HG02870 (cell line): ENCODE measurements at regions not wholly inside any gene's neighbourhood (a gene's known extent, or its start where the extent isn't known, plus 50 kb on each side); places are given as distances from the start of the nearest gene placed in this dataset.

ENCODE experiments used
- ATAC-seq: cut with Tn5 transposase; IDR thresholded peaks from one replicate; pipeline ENCODE4 v1.9.1; 2021; ENCODE audit warnings: mild to moderate bottlenecking, moderate library complexity; ENCODE audit not compliant: unreplicated experiment

DNA sequence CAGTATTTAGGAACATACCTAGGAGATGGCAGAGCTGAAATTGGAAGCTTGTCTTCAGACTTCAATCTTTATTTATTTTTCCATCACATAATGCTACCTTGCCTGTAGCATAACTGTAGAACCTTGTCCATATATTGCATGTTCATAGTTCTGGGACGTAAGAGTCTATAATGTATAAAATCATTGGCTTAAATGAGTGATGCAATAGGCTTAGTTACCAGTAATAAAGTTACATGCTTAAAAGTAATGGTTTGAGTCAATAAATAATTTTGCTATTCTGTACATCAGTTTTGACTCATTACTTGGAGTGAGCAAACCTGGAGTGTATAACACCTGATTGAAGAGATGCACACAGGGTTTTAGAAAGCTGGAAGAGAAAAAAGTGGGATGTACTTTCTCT lies 229.3 kb downstream of the CDCA7 start:
- no peak for ATAC-seq

DNA sequence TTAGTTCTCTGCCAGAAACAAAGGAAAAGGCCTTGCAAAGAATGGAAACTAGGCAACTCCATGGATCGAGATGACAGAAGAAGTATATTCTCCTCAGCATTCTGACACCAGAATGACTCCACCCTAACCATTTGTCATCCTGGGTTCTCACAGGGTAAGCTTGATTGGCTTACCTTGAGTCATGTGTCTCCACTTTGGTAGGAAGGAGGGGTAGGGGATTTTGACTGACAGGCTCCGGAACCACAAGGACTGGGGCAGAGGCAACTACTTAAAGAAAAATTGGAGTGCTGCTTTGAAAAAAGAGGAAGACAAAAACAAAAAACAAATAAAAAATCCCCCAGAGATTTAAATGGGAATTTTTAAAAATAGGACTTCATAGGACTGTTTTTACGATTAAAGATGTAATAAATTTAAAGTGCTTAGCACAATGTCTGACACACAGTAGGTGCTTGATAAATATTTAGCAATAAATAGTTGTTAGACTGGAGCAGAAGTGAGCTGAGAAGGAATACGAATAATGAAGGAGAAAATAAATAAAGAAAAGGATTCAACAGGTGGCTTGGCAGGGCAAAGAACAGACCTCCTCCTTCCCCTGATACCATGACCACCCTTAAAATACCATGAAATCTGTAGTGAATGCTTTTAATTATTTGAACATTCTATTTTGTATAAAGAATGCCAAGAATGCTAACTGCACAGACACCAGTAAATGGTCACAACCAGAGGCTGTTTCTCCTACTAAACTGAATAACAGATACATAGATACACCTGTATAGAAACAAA lies 230.2 kb downstream of the CDCA7 start:
- ATAC-seq: no peak

DNA sequence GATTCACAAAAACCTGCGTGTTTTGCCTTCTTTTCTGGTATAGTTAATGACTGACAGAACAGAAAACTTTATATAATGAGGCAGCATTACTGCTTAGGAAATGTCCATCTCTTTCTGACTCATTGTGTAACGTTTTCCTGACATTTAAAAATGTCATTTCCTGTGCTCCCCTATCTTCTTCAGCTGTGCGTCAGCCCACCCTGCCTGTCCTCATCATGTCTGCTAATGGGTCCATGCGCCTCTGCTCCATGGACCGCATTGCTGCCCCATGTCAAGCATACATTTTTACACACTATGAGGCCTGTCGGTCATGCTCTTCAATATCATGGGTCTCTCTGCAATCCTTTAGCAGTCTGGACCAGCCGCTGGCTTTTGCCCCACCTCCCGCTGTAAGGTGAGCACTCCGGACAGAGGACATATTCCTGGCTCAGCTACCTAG lies 234.3 kb downstream of the CDCA7 start:
- ATAC-seq: no peak

DNA sequence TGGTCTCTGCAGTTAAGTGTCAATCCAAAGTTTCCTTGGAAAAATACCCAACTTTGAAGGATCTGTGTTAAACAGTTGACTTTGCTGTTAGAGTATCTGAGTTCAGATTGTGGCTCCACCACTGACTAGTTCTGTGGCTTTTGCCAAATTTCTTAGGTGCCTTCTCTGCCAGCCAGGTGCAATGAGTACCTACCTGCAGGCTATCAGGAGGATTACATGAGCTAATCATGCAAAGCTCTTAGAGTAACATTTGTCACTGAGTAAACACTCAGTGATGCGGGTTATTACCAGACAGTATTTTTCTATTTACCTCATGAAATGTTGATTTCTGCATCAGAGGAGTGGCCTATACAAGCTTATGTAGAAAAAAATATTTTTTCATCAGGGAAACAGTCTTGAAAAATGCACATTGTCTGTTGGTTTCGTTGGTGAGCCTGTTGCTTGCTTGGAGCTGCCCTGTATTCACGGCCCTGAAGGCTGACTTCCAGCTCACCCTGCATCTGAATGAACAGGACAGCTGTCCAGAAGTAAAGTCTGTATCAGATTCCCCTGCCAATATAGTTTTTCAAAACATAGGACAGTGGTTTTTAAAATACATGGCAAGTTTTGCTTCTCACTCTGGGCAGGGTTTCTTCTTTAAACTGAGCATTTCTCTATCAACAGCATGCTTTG lies 235.1 kb downstream of the CDCA7 start:
- no peak for ATAC-seq

DNA sequence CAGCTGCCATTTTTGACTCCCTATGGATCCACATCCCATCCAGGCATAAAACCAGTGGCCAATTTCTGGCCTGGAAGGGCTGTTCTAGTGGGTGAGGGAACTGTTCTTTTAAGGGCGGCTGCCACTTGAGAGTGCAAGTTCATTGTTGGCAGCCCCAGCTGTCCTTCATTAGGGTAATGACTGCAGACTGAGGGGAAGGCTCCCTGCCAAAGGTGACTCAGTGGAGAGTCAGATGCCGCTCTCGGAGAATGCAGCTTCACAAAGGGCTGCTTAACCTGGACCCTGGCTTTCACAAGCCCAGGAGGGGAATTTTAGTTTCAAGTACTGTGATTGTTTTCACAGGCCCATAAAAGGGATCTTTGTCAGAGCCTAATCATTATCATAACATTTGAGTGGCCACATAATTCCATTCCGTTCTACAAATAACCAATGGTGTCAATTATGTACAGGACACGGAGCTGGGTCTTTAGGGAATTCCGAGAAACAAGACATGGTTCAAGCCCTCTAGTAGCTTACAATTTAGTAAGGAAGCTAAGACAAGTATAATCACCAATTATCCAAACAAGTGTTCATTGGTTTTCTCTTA lies 235.7 kb downstream of the CDCA7 start:
- ATAC-seq: no peak

DNA sequence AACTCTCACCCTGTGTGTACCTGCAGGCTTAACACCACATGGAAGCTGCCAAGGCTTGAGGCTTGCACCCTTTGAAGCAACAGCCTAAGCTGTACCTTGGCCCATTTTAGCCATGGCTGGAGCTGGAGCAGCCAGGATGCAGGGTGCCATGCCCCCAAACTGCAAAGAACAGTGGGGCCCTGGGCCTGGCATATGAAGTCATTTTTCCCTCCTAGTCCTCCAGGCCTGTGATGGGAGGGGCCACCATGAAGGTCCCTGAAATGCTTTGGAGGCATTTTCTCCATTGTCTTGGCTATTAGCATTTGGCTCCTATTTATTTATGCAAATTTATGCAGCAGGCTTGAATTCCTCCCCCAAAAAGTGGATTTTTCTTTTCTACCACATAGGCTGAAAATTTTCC lies 238.4 kb downstream of the CDCA7 start:
- ATAC-seq: no peak

DNA sequence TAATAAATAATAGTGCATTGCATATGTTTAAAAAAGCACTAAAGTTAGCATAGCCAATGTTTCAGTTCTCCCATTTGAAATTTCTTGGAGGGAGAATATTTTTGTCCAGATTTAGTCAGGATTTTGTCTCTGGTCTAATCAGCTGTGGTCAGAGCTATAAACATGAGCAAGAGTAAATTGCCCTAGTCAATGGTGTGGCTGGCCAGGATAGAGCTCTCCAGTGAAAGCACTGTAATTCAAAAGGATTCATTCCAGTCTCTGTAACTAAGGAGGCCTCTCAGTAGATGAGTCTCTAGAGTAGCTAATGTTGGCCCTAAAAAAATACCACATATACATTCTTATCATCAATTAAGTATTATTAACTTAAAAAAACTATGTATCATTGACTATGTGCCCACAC lies 241.6 kb downstream of the CDCA7 start:
- ATAC-seq: no peak

DNA sequence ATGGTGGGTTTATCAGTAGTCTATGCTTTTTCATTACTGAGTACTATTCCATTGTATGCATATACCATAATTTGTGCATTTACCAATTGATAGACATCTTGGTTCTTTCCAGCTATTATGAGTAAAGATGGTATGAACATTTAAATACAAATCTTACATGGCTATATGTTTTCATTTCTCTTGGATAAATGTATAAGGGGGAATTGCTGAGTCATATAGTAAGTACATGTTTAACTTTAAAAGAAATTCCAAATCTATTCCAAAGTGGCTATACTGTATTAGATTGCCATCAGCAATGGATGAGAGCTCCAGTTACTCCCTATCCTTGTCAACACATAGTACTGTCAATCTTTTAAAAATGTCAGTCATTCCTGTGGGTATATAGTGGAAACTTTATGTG lies 243.9 kb downstream of the CDCA7 start:
- no peak for ATAC-seq

DNA sequence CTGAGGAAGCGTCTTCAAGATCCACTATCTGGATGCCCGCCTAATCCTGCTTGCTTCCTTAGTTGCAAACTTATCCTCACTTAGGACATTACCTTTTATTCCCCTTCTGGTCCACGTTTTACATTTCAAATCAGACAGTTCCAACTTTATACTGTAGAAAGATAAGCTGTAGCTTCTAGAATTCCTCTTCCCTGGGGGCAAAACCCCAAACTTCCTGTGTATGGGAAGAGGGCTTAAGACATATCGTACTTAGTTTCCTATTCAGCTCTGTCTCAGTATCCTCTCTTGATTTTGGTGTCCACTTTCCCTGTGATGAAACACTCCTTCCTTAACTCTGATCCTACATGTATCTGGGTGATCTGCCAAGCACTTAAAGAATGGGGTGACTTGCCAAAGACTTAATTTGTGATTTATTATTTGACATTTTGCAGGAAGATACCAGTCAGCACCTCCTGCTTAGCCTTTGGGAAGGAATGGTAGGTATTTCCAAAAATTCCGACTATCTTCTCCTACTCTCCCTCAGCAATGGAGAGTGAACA lies 245.2 kb downstream of the CDCA7 start:
- no peak for ATAC-seq

DNA sequence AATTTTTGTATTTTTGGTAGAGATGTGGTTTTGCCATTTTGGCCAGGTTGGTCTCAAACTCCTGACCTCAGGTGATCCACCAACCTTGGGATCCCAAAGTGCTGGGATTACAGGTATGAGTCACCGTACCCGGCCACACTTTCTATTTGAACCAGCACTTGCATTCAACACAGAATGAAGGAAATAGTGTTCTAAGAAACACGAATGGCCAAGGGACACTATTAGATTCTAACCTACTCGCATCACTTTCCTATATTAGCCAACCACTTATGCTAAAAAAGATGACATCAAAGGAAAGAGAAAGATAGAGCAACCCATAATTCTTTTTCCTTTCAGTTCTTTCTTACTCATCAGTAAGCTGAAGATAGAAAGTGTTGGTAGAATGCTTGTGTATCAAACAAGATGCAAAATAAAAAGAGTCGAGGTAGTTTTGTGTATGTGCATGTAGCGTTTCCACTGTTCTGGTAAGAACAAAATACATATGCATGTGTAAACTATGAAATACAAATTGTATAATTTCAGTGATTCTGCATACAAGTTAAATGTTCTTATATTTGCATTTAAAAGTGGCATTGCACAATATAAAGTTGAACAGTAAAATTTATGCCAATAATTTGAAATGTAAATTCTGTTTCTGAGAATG lies 247.6 kb downstream of the CDCA7 start:
- no peak for ATAC-seq

DNA sequence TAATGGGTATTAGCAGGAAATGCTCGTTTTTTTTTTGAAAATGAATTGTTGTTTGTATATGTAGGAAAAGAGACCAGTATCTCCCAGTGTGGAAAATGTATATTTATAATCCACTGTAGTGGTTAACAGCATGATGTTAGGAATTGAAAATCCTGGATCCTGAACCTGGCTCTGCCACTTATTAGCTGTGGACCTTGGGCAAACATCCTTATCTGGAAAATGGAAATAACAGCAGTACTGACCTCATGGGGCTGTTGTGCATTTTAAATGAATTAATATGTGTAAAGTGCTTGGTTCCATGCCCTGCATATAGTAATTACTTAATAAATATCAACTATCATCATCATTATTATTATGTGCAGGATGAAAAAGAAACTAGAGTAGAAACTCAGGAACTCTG lies 251.3 kb downstream of the CDCA7 start:
- ATAC-seq: no peak

DNA sequence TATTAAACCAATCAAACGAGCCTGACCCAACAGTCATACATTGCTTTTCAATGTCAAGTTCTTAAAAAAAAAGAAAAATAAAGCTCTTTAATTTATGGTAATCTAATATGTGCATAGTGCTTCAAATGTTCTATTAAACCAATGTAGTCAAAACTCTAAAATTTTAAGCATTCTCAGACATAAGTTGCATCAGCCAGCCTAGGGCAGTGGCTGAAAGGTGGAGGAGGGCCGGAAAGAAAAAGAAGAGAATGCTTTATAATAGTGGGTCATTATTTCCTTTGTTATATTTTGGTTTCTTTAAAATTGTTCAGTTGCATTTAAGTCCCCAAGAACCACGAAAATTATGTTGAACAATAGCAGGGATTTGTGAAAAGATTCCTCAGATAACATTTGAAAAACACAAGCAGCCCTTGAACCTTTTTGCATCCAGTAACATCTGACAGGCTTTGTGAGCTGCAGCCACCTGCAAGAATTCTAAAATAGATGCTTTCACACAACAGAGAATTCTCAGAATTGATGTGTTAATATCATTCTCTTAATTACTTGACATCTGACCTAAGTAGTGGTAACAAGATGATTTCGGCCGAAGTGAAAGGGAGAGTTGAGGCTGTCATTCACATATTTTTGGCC lies 252.1 kb downstream of the CDCA7 start:
- no peak for ATAC-seq

DNA sequence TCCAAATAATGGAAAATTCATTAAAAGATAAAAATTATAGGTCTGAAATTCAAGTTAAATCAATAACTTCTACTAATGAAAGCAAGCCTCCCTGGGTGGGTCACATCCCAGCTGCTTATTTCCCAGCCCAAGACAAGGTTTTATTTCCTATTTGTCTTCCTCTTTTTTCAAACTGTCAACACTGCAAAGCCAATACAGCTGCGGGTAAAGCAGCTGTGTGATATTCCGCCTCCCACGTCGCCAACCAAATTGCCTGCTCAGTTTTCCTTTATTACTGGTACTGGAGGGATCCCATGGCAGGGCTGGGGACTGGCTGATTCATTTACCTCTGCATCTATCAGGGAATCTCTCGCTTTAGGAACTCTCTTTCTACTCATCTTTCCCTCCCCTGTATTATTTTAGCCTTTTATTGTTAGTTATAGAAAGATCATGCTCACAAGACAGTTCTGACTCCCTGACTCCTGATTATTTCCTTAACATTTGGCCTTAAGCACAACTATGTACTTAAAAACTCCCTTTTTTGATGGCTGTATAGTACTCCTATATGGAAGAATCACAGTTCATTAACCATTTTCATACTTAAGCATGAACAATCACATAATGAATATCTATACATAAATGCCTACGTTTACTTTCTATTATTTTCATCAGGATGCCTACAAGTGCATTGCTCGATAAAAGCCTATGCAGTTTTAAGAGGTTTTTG lies 253.1 kb downstream of the CDCA7 start:
- ATAC-seq: no peak

DNA sequence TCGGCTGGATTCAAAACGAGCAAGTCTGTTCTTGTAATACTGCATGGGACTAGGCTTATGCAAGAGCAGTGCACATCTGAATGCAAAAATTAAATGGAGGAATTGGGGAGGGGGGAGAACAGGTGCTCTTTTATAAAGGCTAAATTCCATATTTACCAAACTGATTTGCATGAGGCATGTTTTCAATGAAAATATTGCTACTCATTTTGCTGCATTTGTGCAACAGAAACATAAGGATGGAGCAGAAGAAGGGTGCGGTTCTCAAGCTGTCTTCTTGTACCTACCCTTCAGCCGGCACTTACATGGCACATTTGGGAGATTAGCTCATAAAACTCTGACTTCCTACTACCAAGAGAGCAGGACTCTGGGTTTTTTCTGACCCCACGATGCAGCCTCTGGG lies 256.4 kb downstream of the CDCA7 start:
- no peak for ATAC-seq

DNA sequence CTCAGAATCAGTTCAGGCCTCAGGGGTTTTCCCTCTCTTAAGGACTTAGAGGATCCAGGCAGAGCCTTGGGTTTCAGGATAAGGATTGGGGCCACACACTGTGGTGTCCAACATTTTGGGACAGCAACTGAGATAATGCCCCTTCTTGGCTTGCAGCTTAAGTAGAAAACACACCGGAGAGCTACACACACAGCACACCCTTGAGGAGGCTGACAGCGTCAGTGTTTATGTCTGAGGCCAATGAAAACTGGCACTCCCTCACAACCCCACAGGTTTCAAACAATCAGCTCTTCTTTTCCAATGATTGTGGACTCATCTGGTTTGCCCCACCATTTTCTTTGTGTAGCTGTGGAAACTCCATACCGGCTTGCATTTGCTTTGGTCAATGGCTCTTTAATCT lies 257.7 kb downstream of the CDCA7 start:
- no peak for ATAC-seq

DNA sequence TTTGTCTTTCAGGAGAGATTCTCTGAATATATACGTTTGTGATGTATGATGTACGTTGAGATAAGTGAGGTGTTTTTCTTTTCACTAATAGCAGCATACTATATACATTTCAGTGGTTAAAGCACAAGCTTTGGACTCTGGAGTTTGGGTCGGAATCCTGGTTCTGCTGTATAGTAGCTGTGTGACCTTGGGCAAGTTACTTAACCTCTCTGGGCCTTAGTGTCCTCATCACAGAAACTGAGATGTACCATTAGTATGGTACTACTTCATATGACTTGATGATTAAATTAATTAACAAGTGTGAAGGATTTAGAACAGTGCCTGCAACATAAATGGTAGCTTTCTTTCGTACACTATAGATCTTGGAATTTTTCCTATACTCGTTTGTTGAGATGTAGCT lies 258.7 kb downstream of the CDCA7 start:
- ATAC-seq: no peak

DNA sequence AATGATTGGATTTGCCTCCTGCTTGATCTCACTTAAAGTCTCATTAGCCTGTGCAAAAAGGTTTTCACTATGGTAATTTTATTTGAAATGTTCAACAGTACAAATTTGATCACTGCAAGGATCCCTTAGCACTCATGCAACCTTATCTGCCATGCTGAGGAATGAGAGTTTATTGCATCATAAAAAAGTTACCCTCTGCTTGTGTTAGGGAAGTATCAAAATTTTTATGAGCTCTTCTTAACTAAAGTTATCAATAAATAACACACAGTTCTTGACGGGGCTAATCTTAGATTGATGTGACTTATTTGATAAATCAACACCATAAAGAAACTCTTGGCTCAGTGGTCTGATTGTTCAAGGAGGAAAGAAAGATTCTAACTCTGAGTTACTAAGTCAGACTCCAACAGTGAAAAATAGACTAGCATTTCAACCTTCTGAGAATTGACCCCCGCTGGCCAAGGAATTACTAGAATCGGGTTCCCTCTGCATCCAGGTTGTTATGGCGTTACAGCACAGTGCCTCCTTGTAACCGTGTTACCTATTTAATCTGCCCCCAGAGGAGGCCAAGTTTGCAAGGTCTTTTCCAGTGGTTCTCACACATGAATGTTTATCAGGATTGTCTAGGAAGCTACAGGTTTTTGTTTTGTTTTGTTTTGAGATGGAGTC lies 259.7 kb downstream of the CDCA7 start:
- no peak for ATAC-seq

DNA sequence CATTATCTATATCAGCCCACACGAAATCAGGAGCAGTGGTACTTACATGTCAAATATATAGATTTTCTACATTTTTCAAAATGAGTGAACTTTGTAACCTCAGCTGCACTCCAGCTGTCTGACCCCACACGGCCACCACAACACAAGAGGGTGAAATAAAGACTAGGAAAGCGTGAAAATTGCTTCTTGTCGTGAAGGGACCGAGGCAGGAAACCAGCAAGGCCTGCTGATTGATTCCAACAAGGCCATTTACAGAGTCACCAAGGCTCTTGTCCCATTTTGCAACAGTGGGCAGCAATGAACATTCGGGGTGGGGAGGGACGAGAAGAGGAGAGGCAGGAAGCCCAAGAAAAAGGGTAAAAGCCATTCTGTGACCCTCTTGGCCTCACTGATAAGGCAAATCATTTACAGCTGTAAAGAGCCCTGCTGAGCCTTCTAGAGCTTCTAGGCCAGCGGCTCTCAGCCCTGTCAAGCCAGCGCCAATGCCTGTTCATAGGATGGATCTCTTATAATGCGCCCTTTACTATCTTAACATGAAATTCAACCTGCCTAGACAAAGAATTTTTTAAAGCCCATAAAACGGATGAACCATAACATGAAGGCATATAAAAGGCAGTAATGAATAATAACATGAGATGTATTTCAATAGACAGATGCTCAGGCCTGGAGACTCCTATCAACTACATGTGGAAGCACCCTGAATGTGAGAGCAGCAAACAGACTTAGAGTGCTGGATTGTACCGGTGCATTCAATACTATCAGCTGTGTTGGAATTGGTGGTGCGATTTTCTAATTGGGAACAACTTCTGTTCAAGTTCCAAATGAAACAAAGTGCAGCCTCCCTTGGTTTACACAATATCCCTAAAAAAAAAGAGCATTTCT lies 269.0 kb downstream of the CDCA7 start:
- ATAC-seq: no peak

DNA sequence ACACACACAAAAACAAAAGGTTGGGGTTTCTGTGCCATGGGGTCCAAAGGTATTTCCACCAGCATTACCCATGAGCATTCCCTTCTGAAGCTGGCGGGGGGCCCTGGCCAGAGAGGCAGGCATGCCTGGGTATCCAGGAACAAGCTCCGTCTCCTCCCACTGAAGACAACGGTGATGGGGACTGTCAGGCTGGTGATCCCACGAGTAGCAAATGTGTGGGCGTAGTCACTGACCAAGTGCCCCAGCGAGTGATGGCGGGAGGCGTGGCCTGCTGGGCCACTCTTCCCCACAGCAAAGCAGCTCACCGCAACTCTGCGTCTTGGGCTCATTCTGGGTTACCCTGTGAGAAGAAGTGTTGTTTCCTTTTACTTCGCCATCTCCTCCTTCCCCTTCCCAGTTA lies 270.6 kb downstream of the CDCA7 start:
- no peak for ATAC-seq
